Loucy (cell line): ENCODE measurements at regions not wholly inside any gene's neighbourhood (a gene's known extent, or its start where the extent isn't known, plus 50 kb on each side); places are given as distances from the start of the nearest gene placed in this dataset.

Experiments used
- H2AFZ ChIP-seq: fragments of 200-600 bp; sonication (generic); 2 replicates; pipeline ENCODE4 v1.6.0; 2016; ENCODE audit warnings: antibody characterized with exemption, mild to moderate bottlenecking, low read length, moderate library complexity
- H3F3A ChIP-seq: fragments of 200-600 bp; 2 replicates; pipeline ENCODE4 v1.6.0; 2016; ENCODE audit warnings: antibody characterized with exemption, low read depth, mild to moderate bottlenecking
- H3K27me3 ChIP-seq: fragments of 200-600 bp; sonication (generic); 2 replicates; pipeline ENCODE4 v1.6.1; 2014; ENCODE audit warnings: low read length, mild to moderate bottlenecking; ENCODE audit not compliant: insufficient read depth, poor library complexity, severe bottlenecking
- H3K36me3 ChIP-seq: fragments of 200-600 bp; sonication (generic); 2 replicates; pipeline ENCODE4 v1.6.1; 2016; ENCODE audit warnings: low read length; ENCODE audit not compliant: insufficient read depth
- H3K4me1 ChIP-seq: fragments of 200-600 bp; sonication (generic); 2 replicates; pipeline ENCODE4 v1.5.1; 2014; ENCODE audit warnings: low read length, mild to moderate bottlenecking; ENCODE audit not compliant: insufficient read depth, poor library complexity, severe bottlenecking
- H3K4me2 ChIP-seq: fragments of 200-600 bp; sonication (generic); 2 replicates; pipeline ENCODE4 v1.6.0; 2014; ENCODE audit warnings: antibody characterized with exemption, low read length, low read depth, mild to moderate bottlenecking; ENCODE audit not compliant: poor library complexity, severe bottlenecking
- H3K4me3 ChIP-seq: fragments of 200-600 bp; sonication (generic); 2 replicates; pipeline ENCODE4 v1.5.1; 2014; ENCODE audit warnings: low read length, mild to moderate bottlenecking, mixed read lengths; ENCODE audit not compliant: poor library complexity, severe bottlenecking
- H3K79me2 ChIP-seq: fragments of 200-600 bp; sonication (generic); 2 replicates; pipeline ENCODE4 v1.6.1; 2014; ENCODE audit warnings: low read length; ENCODE audit not compliant: insufficient read depth
- H3K9ac ChIP-seq: fragments of 200-600 bp; sonication (generic); 2 replicates; pipeline ENCODE4 v1.6.0; 2014; ENCODE audit warnings: mild to moderate bottlenecking, low read depth, low read length, moderate library complexity; ENCODE audit not compliant: poor library complexity, severe bottlenecking
- H3K9me2 ChIP-seq: fragments of 200-600 bp; sonication (generic); replicated peaks from 2 replicates; pipeline ENCODE4 v1.6.1; 2016; ENCODE audit warnings: low read depth, low read length, mixed read lengths
- H3K9me3 ChIP-seq: fragments of 200-600 bp; sonication (generic); 2 replicates; pipeline ENCODE4 v1.6.1; 2014; ENCODE audit warnings: mild to moderate bottlenecking, antibody characterized with exemption, low read length, low read depth; ENCODE audit not compliant: insufficient read depth
- H4K20me1 ChIP-seq: fragments of 200-600 bp; sonication (generic); 2 replicates; pipeline ENCODE4 v1.6.0; 2014; ENCODE audit warnings: antibody characterized with exemption, low read length, mild to moderate bottlenecking; ENCODE audit not compliant: insufficient read depth, poor library complexity, severe bottlenecking
- EZH2phosphoT487 ChIP-seq: fragments of 200-600 bp; IDR thresholded peaks from 2 replicates; pipeline ENCODE4 v1.6.1; 2018; ENCODE audit warnings: antibody characterized with exemption, mild to moderate bottlenecking, moderate library complexity, borderline replicate concordance
- TF ChIP-seq, protein P1 (sequence below): fragments of 200-600 bp; sonication (generic); conservative IDR thresholded peaks from 2 replicates; pipeline ENCODE4 v1.5.1; 2014; ENCODE audit warnings: mild to moderate bottlenecking, antibody characterized with exemption, low read length

DNA sequence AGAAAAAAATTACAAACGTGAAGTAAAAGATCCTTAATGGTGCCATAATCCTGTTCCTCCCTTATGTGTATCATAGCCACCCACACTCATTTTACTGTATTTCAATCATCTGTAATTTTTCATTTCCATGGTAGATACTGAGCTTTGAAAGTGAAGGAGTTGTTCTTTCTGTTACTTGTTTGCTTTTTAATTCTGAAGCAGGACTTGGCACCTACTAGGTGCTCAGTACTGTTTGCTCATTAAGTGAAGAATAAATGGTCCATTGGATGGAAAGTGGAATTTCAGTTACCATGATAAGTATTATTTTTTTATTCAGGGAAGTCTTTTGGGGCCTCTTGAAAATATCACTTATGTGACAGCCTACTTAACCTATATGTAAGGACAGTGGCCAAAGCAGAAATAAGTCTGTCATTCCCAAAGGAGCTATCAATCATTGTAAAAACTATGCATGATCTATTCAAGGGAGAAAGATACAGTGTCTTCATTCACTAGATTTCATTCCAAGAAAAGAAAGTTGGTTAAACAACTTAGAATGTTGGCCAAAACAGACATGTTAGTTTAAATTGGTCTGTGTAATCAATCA lies 1244.4 kb upstream of the SEL1L start:
- H3K4me3 ChIP-seq, result no peak overlapping the region
- H3K27me3 ChIP-seq, result no peaks in the 10 kb centered on the region
- H3K9me3 ChIP-seq, result no peaks in the 10 kb centered on the region
- H4K20me1 ChIP-seq, result no peaks in the 10 kb centered on the region
- no peaks in the 10 kb centered on the region for H3K79me2 ChIP-seq
- H2AFZ ChIP-seq, result no peak overlapping the region
- H3K4me1 ChIP-seq, result no peaks in the 10 kb centered on the region
- no peak overlapping the region for H3K9ac ChIP-seq
- H3K4me2 ChIP-seq, result no peak overlapping the region
- H3K36me3 ChIP-seq, result no peaks in the 10 kb centered on the region
- no peaks in the 10 kb centered on the region for H3F3A ChIP-seq
- TF ChIP-seq, protein P1, sequence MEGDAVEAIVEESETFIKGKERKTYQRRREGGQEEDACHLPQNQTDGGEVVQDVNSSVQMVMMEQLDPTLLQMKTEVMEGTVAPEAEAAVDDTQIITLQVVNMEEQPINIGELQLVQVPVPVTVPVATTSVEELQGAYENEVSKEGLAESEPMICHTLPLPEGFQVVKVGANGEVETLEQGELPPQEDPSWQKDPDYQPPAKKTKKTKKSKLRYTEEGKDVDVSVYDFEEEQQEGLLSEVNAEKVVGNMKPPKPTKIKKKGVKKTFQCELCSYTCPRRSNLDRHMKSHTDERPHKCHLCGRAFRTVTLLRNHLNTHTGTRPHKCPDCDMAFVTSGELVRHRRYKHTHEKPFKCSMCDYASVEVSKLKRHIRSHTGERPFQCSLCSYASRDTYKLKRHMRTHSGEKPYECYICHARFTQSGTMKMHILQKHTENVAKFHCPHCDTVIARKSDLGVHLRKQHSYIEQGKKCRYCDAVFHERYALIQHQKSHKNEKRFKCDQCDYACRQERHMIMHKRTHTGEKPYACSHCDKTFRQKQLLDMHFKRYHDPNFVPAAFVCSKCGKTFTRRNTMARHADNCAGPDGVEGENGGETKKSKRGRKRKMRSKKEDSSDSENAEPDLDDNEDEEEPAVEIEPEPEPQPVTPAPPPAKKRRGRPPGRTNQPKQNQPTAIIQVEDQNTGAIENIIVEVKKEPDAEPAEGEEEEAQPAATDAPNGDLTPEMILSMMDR, result no peak
- no peak for TF ChIP-seq EZH2phosphoT487
- H3K9me2 ChIP-seq, result no peaks in the 10 kb centered on the region

- Histone ChIP-seq H3K9me3 (no peaks in the 10 kb centered on the region), H3K27me3 (no peaks in the 10 kb centered on the region), H3K4me1 (no peaks in the 10 kb centered on the region), H4K20me1 (no peaks in the 10 kb centered on the region), H3K4me2 (no peak overlapping the region), H2AFZ (no peak overlapping the region), H3K9ac (no peak overlapping the region), H3K79me2 (no peaks in the 10 kb centered on the region), H3F3A (no peaks in the 10 kb centered on the region), H3K4me3 (no peak overlapping the region), H3K36me3 (no peaks in the 10 kb centered on the region), H3K9me2 (no peaks in the 10 kb centered on the region)
- TF ChIP-seq EZH2phosphoT487, result no peak
- TF ChIP-seq, protein P1, result no peak
Measured at GRCh38 chr14:82778601-82779000, 1244.9 kb upstream of the SEL1L start.

GRCh38 chr14:82779301-82779700 lies 1245.6 kb upstream of the SEL1L start:
- Histone ChIP-seq H4K20me1 (no peaks in the 10 kb centered on the region), H3K4me2 (no peak overlapping the region), H3K9ac (no peak overlapping the region), H3K79me2 (no peaks in the 10 kb centered on the region), H3K4me3 (no peak overlapping the region), H3K9me3 (no peaks in the 10 kb centered on the region), H3K9me2 (no peaks in the 10 kb centered on the region), H3K36me3 (no peaks in the 10 kb centered on the region), H2AFZ (no peak overlapping the region), H3K27me3 (no peaks in the 10 kb centered on the region), H3K4me1 (no peaks in the 10 kb centered on the region), H3F3A (no peaks in the 10 kb centered on the region)
- TF ChIP-seq, protein P1, result no peak
- no peak for TF ChIP-seq EZH2phosphoT487
